Psoas muscle (tissue), 7 donors: ENCODE measurements at regions not wholly inside any gene's neighbourhood (a gene's known extent, or its start where the extent isn't known, plus 50 kb on each side); places are given as distances from the start of the nearest gene placed in this dataset.

Experiments
- ATAC-seq, 4 donors: fragments of 200-7000 bp; cut with Tn5 transposase; one replicate each; pipeline ENCODE4 v1.9.1; 2020; ENCODE audit warnings: moderate library complexity in 3 of 4, mild to moderate bottlenecking in 2 of 4
- DNase-seq, 2 donors: peaks; one replicate each; pipeline ENCODE4 v3.0.0-alpha.2; 2020
- H3K27ac ChIP-seq: fragments of 200-600 bp; one replicate; pipeline ENCODE4 v1.8.0; 2022
- H3K27me3 ChIP-seq, 3 donors: fragments of 200-600 bp in 1 of 3; one replicate each; pipeline versions ENCODE4 v1.6.1 to v1.8.0; 2013 to 2022; ENCODE audit warnings: low read length in 2 of 3, mild to moderate bottlenecking in 2 of 3, moderate library complexity in 1 of 3; ENCODE audit not compliant: insufficient read depth in 3 of 3
- H3K36me3 ChIP-seq, 2 donors: fragments of 200-600 bp in 1 of 2; one replicate each; pipeline versions ENCODE4 v1.6.1 to v1.8.0; 2013 to 2022; ENCODE audit warnings: low read depth in 1 of 2, mild to moderate bottlenecking in 1 of 2, moderate library complexity in 1 of 2; ENCODE audit not compliant: insufficient read depth in 1 of 2
- H3K4me1 ChIP-seq: fragments of 200-600 bp; one replicate; pipeline ENCODE4 v1.8.0; 2022
- H3K4me3 ChIP-seq: fragments of 200-600 bp; one replicate; pipeline ENCODE4 v1.8.0; 2022; ENCODE audit warnings: mild to moderate bottlenecking
- H3K9me3 ChIP-seq: fragments of 200-600 bp; one replicate; pipeline ENCODE4 v1.8.0; 2022
- WGBS, 3 donors: extraction: QIAGEN DNeasy Blood & Tissue Kit; methylation state at CpG; one replicate each; pipeline versions ENCODE4 v1.1.6 to v1.1.7; 2013; 5-methylcytosine and 5-hydroxymethylcytosine counted together
- intact Hi-C, 2 donors: fragments of 100-400 bp; cut with DNase I; formaldehyde crosslinking; loops; one replicate each; pipeline versions ENCODE4 v1.11.0 to v1.14.2; 2022
- TF ChIP-seq, protein P1 (sequence below): fragments of 200-600 bp; IDR thresholded peaks from one replicate; pipeline ENCODE4 v1.8.0; 2022; ENCODE audit warnings: antibody characterized with exemption
- donor health status: healthy with polysubstance abuse.
- donor health status: DM: no; HTN: no; CAD: no; lungs with moderate emphysema.
- donor health status: Bipolar disorder and iron deficiency.
- donor health status: healthy.
- donor health status: DM: yes; HTN: yes; CAD: no.
- donor health status: DM: no; HTN: no; CAD: no.
- donor health status: DM: yes; HTN: yes; CAD: no.

DNA sequence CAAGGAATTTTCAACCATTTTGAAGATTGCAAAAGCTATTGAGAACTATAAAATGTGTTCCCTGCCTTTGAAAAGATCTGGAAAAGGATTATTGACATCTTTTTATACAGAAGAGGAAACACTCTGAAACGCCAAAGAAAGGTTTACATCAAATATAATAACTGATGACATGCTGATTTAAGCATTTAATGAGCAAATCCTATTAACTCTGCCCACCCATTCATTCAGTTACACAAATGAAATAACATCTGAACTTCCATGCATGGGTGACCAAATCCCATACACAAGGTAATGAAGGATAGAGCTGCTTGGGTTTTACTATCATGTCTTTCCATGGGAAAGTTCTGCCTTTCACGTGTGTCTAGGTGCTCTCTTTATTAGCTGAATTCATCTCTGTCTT, 589.4 kb upstream of the WWC1 start:
- H3K27ac ChIP-seq = no peak overlapping the region
- intact Hi-C loops = no loop called here
- WGBS, 3 donors = 43 to 46% (median 43%) methylated on average over 2 of the region's 2 CpGs
- TF ChIP-seq, protein P1, sequence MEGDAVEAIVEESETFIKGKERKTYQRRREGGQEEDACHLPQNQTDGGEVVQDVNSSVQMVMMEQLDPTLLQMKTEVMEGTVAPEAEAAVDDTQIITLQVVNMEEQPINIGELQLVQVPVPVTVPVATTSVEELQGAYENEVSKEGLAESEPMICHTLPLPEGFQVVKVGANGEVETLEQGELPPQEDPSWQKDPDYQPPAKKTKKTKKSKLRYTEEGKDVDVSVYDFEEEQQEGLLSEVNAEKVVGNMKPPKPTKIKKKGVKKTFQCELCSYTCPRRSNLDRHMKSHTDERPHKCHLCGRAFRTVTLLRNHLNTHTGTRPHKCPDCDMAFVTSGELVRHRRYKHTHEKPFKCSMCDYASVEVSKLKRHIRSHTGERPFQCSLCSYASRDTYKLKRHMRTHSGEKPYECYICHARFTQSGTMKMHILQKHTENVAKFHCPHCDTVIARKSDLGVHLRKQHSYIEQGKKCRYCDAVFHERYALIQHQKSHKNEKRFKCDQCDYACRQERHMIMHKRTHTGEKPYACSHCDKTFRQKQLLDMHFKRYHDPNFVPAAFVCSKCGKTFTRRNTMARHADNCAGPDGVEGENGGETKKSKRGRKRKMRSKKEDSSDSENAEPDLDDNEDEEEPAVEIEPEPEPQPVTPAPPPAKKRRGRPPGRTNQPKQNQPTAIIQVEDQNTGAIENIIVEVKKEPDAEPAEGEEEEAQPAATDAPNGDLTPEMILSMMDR = no peak
- DNase-seq (no peak), ATAC-seq (no peak)
- no peaks in the 10 kb centered on the region for H3K27me3 ChIP-seq
- no peaks in the 10 kb centered on the region for H3K36me3 ChIP-seq
- no peaks in the 10 kb centered on the region for H3K9me3 ChIP-seq
- no peaks in the 10 kb centered on the region for H3K4me1 ChIP-seq
- no peak overlapping the region for H3K4me3 ChIP-seq

GRCh38 chr5:167708449-167708848, 583.0 kb upstream of the WWC1 start:
- 67 to 73% (median 72%) methylated on average over 3 of the region's 3 CpGs for WGBS, 3 donors
- intact Hi-C loops = no loop called here
- no peak for ATAC-seq
- Histone ChIP-seq H3K27ac (no peak overlapping the region), H3K27me3 (no peaks in the 10 kb centered on the region), H3K36me3 (no peaks in the 10 kb centered on the region), H3K4me3 (no peak overlapping the region), H3K9me3 (no peaks in the 10 kb centered on the region), H3K4me1 (no peaks in the 10 kb centered on the region)
- DNase-seq = no peak
- TF ChIP-seq, protein P1 = no peak

- intact Hi-C loops = no loop called here
- no peaks in the 10 kb centered on the region for H3K9me3 ChIP-seq
- ATAC-seq (no peak), DNase-seq (no peak)
- H3K27me3 ChIP-seq = no peaks in the 10 kb centered on the region
- 77 to 87% (median 81%) methylated on average over 4 of the region's 4 CpGs for WGBS, 3 donors
- H3K4me1 ChIP-seq = no peaks in the 10 kb centered on the region
- no peak overlapping the region for H3K4me3 ChIP-seq
- no peak overlapping the region for H3K27ac ChIP-seq
- H3K36me3 ChIP-seq = no peaks in the 10 kb centered on the region
- TF ChIP-seq, protein P1 = no peak
These were observed 581.8 kb upstream of the WWC1 start for GRCh38 chr5:167709625-167710024.

- Histone ChIP-seq H3K4me3 (no peak overlapping the region), H3K27ac (no peak overlapping the region), H3K4me1 (no peaks in the 10 kb centered on the region), H3K27me3 (no peaks in the 10 kb centered on the region), H3K9me3 (no peaks in the 10 kb centered on the region), H3K36me3 (no peaks in the 10 kb centered on the region)
- TF ChIP-seq, protein P1 = no peak
- WGBS, 3 donors = 42 to 48% (median 43%) methylated on average over 3 of the region's 3 CpGs
- DNase-seq (no peak), ATAC-seq (no peak)
- intact Hi-C loops = no loop called here
These were observed 580.9 kb upstream of the WWC1 start for GRCh38 chr5:167710444-167711073.

GRCh38 chr5:167712986-167713585, 578.4 kb upstream of the WWC1 start:
- intact Hi-C loops = no loop called here
- no peaks in the 10 kb centered on the region for H3K36me3 ChIP-seq
- DNase-seq (no peak), ATAC-seq (no peak)
- H3K4me3 ChIP-seq = no peak overlapping the region
- no peaks in the 10 kb centered on the region for H3K9me3 ChIP-seq
- H3K27ac ChIP-seq = no peak overlapping the region
- WGBS, 3 donors = 75 to 79% (median 78%) methylated on average over 7 of the region's 7 CpGs
- TF ChIP-seq, protein P1 = no peak
- no peaks in the 10 kb centered on the region for H3K27me3 ChIP-seq
- no peaks in the 10 kb centered on the region for H3K4me1 ChIP-seq
